GM18909 (cell line): ENCODE measurements at regions not wholly inside any gene's neighbourhood (a gene's known extent, or its start where the extent isn't known, plus 50 kb on each side); places are given as distances from the start of the nearest gene placed in this dataset.
"Not testable (repeated sequence)": the region's sequence is repeated elsewhere in the genome, so short reads cannot be mapped to it uniquely, and the experiment has no call there.

Experiments used
- ATAC-seq: cut with Tn5 transposase; IDR thresholded peaks from one replicate; pipeline ENCODE4 v1.9.1; 2021; ENCODE audit warnings: mild to moderate bottlenecking; ENCODE audit not compliant: unreplicated experiment, poor library complexity

DNA sequence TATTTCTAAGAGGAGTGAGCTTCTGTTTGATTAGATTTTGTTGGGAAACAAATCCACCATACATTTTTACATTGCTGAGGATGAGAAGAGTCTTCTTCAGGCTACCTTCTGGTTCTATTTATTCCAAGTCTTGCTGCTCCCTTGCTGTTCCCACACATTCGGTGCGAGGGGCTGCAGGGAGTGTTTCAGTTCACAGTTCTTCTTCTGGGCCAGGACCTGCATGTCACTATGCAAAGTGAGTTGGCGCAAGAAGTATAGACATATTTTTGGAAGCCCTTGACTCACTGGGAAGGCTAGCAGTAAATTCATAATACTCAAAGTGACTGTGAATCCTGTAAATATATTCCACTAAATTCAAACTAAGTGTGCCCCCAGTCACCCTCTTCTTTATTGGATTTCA lies 657.9 kb downstream of the TAF11L14 start:
- no peak for ATAC-seq

DNA sequence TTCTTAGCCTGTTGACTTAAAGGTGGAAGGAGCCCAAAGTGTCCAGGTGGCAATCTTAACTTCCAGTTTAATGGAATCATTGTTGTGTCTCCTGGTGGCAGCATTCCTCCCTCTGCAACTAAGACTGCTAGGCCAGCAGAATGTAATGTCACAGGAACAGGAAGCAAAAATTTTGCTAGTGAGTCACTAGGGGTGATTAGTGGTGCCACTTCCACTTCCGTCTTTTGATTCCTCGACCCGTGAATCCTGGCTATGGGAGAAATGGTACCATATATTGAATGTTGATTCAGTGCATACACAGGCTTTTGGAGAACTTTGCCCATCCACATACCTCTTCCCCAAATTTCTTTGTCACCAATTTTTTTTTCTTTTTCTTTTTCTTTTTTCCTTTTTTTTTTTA lies 661.4 kb downstream of the TAF11L14 start:
- ATAC-seq: not testable (repeated sequence)

DNA sequence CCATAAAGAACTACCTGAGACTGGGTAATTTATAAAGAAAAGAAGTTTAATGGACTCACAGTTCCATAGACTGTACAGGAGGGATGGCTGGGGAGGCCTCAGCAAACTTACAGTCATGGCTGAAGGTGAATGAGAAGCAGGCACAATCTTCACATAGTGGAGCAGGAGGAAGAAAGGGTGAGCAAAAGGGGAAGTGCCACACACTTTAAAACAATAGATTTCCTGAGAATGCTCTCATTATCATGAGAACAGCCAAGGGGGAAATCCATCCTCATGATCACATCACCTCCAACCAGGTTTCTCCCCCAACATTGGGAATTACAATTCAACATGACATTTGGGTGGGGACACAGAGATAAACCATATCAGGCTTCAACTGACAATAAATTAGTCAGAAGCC lies 664.9 kb downstream of the TAF11L14 start:
- no peak for ATAC-seq

DNA sequence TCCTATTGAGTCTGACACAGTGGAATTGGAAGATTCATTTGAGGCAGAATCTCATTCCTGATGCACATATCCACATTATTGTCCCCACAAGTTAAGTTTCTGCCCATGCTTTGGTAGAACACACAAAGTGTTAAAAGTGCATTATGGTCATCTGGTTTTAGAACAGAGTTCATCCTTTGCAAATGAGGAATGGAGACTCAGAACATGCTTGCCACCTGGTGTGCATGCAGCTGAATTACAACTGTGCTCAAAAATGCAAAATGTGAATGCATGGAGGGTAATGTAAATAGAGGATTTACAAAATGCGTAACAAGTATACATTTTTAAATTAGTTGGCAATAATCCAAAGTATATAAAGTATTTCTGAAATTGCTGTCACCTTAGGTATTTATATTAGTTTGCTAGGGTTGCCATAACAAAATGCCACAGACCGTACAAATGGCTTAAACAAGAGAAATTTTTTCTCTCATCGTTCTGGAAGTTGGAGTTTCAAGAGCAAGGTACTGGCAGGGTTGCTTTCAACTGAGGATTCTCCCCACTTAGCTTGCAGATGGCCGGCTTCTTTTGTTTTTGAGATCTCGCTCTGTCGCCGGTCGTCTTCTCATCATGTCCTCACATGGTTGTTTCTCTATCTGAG lies 671.1 kb downstream of the TAF11L14 start:
- ATAC-seq: peak; percentile 83

DNA sequence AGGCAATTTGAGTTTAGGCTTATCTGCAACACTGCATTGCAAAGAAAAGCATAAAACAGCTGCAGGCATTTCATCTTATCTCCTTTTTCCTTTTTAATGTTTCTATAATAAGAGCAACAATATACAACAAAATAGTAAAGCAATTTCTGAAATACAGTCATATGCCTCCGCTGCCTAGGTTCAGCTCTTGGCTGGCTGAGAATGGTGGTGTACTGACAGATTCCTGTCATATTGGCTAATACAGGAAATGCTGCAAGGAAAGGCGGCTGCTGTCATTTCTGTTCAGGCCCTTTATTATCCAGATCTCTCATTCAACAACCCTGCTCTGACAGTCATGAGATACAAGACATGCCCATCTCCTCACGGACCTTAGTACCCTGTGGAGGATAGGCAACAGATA lies 677.0 kb downstream of the TAF11L14 start:
- ATAC-seq: no peak

DNA sequence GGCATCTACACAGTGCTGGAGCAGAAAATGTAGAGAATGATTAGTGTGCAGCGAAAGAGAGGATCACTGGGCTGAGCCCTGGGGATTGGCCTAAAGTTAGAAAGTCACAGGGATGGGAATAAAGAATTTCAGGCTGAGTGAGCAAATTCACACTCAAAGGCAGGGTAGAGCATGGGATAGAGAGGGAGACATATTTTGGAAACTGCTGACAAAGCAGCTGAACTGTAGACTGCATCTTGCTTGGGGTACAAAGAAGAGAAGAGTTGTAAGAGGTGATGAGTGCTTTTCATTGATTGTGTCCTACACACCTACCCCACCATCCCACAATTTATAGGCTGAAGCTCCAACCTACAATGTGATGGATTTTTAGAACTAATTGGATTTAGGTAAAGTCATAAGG lies 677.8 kb downstream of the TAF11L14 start:
- ATAC-seq: no peak

DNA sequence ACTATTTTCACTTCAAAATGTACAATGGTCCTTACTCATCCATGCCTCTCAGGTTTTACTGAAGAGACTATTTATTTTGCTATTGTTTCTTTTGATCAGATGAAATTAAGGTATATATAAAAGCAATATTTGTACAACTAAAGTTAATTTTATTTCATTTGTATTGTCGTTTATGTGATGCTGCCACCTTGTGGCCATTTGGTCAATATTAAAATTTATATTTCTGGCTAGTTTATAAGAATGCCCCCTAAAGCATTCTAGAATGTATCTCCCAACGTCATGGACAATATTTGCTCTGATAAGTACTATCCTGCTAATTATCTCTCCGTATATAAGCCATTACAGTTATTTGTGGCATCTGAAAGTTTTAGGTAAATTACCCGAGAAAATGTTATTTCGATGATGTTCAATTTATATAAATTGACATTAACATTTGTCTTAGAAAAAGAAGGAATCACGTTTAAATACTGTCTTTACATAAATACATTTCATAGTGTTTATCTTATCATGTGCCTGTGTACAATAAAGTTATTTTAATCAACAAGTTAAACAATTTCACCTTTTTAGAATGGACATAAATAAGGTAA lies 680.0 kb downstream of the TAF11L14 start:
- no peak for ATAC-seq

DNA sequence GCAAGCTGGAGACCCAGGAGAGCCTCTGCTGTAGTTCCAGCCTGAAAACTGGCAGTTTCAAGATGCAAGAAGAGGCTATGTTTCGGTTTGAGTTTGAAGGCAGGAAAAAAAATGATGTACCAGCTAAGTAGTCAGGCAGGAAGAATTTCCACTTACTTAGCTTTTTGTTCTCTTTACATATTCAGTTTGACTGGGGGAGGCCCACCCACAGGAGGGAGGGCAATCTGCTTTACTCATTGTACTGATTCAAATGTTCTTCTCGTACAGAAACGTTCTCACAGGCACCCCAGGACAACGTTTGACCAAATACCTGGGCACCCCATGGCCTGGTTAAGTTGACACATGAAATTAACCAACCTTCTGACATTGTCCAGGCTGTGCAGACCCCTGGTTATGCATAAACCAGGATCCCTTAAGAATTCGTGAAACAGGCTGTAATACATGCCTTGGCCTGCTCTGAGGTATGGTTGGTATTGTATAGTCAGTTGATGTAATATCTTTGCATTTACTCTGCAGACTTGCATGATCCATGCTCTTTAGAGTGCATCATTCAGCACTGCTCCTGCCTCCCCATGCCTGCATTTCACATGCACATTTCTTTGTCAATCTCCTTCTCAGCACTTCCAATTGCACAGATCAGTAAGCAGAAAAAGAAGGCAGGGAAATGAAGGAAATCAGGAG lies 687.1 kb downstream of the TAF11L14 start:
- ATAC-seq: no peak

DNA sequence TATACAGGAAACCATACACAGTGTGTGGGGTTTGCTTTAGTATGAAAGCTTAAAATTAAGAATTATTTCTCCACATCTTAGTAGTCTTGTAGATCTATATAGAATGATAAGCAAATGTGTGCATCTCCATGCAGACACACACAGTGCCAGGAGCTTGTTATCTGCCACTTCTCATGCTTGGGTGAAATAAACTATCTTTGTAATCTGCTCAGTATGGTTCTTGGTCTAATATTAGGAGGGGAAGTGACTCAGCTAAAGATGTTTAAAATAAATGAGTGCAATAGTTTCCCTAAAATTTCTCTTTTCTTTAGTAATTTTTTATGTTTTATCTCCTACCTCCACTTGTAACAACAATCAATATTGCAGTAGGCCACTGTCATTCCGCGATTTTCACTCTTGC lies 689.6 kb downstream of the TAF11L14 start:
- ATAC-seq: no peak

DNA sequence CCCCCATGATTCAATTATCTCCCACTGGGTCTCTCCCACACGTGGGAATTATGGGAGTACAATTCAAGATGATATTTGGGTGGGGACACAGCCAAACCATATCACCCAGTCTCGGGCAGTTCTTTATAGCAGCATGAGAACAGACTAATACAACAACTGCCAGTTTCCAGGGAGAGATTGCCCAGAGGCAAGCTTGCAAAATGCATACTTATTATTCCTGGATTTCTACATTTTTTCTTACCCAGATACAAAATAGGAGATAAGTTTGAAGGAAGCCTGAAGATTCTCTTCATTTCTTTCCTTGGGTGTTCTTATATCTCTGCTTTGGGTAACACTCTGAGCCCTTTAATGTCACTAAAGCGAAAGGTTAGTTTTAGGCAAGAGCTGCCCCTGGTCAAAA lies 691.2 kb downstream of the TAF11L14 start:
- no peak for ATAC-seq

DNA sequence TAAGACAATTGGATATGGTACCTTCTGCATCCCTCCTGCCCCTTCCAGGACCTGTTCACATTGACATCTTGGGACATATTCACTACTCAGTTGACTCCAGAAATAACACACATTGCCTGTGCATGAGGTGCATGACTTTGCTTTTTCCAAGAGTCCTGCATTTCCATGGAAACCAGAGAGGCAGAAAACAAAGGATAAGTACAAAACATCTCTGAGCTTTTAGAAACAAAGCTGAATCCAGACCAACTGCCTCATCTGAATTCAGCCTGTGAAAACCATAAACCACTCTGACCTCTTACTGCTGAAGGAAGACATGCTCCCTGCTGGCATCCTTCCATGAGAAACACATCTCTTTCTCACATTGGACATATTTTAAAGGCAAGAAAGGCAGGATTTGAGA lies 695.1 kb downstream of the TAF11L14 start:
- ATAC-seq: no peak

DNA sequence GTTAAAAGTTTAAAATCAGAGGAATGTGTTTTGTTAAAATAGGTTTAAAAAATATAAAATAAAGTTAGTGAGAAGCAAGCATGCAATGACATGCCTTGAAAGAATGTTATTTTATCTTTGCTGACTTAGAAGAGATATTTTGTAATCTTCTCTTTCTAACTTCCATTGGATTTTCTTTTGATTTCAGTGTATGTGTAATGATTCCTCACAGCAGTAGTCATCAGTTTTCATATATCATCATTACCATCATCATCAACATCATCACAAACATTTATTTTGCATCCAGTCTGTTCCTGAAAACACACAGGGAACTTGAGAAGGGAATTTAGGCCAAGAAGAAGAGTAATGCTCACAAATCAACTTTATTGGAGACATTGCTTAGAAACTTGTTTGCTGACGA lies 699.6 kb downstream of the TAF11L14 start:
- no peak for ATAC-seq

DNA sequence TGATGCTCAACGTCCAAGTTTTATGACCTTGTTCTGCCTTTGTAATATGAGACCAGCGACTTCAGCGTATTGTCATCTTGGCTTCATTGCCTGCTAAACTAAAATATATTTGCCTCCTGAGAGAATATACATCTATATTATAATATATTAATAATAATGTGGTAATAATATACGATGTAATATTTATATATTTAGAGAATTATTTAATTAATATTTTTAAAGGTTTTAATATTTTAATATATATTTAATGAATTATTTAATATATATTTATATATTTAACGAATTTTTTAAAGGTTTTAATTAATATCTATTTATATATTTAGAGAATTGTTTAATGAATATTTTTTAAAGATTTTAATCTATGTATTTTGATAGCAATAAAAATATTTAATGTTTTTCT lies 700.7 kb downstream of the TAF11L14 start:
- ATAC-seq: no peak

DNA sequence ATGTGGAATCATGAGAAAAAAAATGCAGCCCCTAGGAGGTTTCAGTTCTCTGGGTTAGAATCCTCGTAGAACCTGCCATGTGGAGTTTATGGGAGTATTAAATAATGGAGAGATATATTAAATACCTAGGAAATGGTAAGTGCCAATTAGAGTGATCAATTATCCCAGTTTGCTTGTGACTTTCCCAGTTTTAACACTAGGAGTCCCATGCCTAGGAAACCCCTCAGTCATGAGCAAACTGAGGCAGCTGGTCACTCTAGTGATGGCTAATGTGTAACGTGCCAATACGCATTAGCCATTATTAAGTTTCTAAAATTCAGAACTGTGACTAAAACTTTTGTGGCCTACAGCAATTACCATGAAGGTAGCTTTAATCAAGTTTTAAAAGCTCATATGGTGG lies 720.6 kb downstream of the TAF11L14 start:
- no peak for ATAC-seq

DNA sequence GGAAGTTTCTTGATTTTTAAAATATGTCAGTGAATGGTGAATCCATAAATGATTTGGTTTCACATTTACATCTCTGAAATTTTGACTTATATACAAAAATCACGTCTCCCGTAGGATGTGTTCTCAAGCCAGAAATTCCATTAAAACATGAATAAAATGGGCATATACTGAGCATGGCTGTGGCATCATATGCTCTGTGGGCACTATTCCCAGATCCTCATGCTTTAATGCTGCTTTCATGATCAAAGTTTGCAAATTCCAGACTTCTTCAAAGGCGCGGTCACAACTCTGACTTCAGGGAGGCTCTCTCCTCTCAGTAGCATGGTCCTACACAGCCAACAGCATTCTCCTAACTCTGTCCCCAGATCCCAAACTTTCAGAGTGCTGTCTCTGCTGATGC lies 723.2 kb downstream of the TAF11L14 start:
- ATAC-seq: no peak

DNA sequence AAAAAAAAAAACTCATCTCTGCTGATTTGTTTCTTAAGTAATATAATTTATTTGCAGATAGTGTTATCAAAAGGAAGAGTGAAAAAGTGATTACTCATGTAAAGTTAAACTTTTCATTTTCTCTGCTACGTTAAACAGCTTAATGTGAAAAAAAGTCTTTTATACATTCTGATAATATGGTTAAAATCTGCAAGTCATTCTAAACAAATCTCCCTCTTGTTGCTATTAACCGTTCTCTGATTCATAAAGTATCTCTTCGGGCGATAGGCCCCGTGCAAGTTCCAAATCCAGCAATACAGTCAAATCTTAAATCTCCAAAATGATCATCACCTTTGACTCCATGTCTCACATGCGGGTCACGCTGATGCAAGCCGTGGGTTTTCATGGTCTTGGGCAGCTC lies 732.0 kb downstream of the TAF11L14 start:
- no peak for ATAC-seq

DNA sequence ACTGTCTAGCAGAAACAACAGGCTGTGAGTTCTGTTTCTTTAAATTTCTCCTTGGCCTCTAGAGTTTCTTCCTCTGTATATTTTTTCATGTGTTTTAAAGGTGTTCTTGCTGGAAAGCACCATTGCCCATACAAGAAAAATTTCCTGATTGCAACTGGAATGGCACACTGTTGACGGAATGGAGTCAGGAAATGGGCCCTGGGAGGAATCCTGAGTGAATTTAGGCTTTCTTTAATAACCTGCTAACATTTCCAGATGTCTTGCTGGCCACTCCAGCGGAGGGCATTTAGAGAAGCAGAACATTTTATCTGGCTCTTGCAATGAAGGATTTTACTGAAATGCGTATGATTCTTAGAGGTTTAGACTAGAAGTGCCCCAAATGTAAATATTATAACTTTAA lies 736.3 kb downstream of the TAF11L14 start:
- no peak for ATAC-seq

DNA sequence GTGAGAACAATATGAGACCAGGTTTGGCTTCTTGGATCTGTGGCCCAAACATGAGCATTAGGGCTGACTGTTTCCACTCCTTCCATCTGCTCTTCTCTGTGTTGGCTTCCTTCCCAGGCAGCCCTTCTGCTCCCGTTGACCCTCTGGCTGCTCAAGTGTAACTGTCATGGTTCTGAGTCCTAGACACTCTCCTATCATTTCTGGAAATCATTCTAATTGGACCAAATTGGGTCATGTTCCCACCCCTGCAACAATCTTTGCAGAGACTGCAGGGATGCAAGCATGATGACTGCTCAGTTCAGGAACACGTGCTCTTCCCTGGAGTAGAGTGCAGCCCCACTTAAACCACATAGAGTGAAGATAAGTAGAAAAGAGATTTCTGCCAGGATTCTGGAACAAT lies 741.4 kb downstream of the TAF11L14 start:
- no peak for ATAC-seq

DNA sequence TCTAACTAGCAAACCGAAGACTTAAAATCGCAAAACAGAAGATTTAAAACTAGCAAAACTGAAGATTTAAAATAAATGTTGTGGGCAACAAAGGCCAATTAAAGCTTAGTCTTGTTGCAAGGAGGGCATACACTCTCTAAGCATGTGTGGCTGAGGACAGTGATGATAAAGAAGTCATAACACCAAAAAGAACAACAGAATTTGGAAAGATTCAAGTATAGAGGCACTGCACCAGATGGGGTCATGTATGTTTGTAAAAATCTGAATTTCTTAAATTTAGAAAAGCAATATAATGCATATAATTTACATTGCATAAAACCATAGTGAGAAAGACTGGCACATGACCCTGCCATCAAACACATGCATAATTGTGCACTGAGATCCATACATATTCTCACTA lies 743.8 kb downstream of the TAF11L14 start:
- ATAC-seq: no peak

DNA sequence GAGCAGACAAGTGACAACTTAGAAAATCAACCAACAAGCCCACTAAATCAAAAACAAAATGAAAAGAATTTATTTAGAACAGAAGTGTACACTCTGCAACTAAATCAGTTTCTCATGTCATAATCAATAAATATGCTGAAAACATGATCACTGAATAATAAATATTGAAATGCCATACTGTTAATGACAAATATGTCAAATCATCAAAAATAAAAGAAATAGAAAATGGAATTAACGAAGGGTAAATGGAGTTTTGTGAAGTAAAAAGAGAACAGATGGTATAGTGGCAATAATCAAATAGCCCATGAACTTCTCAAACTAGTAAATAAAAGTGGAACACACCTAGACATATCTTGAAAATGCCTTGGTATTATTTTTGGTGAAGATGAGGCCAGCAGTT lies 744.9 kb downstream of the TAF11L14 start:
- ATAC-seq: no peak

DNA sequence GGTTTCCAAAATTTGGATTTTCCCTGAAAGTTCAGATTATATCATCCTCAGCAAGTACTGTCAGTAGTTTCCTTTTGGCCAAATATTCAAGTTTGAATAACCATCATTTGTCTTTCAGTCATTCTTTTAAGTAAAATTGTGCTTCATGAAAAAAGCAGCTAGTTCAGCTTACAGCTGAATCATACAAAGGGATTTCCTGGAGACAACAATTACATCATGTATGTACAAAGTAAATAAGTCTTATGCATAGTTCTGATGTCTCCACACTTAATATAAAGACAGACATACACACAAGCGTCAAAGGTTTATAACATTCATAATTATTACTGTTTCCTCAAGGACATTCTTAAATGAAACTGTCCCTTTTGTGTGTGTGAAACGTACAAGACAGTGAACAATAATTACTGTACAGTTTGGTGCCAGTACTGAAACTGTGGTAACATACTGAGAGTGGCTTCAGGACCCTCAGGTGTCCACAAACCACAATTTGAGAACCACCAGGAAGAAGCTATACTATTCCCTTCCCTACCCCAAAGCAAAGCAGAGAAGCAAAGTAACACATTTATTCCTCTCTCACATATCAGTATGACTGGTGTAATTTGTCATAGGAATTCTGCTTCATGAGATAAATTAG lies 746.6 kb downstream of the TAF11L14 start:
- no peak for ATAC-seq
